ENCODE measurements at regions not wholly inside any gene's neighbourhood (a gene's known extent, or its start where the extent isn't known, plus 50 kb on each side); places are given as distances from the start of the nearest gene placed in this dataset.

- Histone ChIP-seq H3K4me1 (no peaks in the 10 kb centered on the region), H3K27me3 (peaks cover 0 to 2% (median 0%) of the 10 kb centered on the region in 9 donors), H3K27ac (no peak overlapping the region), H3K4me3 (no peak overlapping the region), H3K9me3 (no peaks in the 10 kb centered on the region), H3K36me3 (no peaks in the 10 kb centered on the region)
- DNase-seq (no peak), ATAC-seq (no peak)
- intact Hi-C loops (cut with DNase I), result loop anchor here in 1 of 10 donors (10.0 kb wide), 1 partner anchor 114 kb away; no protein-coding TSS in a partner anchor
- TF ChIP-seq CTCF (IDR thresholded peaks at IDR 0.05), result no peak
- no peak for TF ChIP-seq POLR2A (IDR thresholded peaks at IDR 0.05)
- WGBS, 4 donors, result 78 to 90% (median 84%) methylated on average over 17 to 18 of the region's 18 CpGs
These were observed 59.7 kb upstream of the TNRC6C start for GRCh38 chr17:77898521-77899434.

- TF ChIP-seq CTCF (IDR thresholded peaks at IDR 0.05) (no peak), POLR2A (IDR thresholded peaks at IDR 0.05) (no peak)
- Histone ChIP-seq H3K4me3 (no peak overlapping the region), H3K9me3 (no peaks in the 10 kb centered on the region), H3K27ac (no peak overlapping the region), H3K4me1 (no peaks in the 10 kb centered on the region), H3K27me3 (peaks cover 0 to 2% (median 0%) of the 10 kb centered on the region in 9 donors), H3K36me3 (no peaks in the 10 kb centered on the region)
- intact Hi-C loops (cut with DNase I), result loop anchor here in 1 of 10 donors (10.0 kb wide), 1 partner anchor 115 kb away; no protein-coding TSS in a partner anchor
- 68 to 76% (median 70%) methylated on average over 6 to 7 of the region's 7 CpGs for WGBS, 4 donors
- DNase-seq (no peak), ATAC-seq (no peak)
These were observed 59.0 kb upstream of the TNRC6C start for GRCh38 chr17:77899498-77899897.

GRCh38 chr17:77901481-77901880, 57.0 kb upstream of the TNRC6C start:
- Histone ChIP-seq H3K27ac (no peak overlapping the region), H3K27me3 (peaks cover 0 to 7% (median 0%) of the 10 kb centered on the region in 9 donors), H3K4me1 (no peaks in the 10 kb centered on the region), H3K4me3 (no peak overlapping the region), H3K9me3 (no peaks in the 10 kb centered on the region), H3K36me3 (no peaks in the 10 kb centered on the region)
- intact Hi-C loops (cut with DNase I), result no loop called here
- no peak for TF ChIP-seq CTCF (IDR thresholded peaks at IDR 0.05)
- TF ChIP-seq POLR2A (IDR thresholded peaks at IDR 0.05), result no peak
- 89 to 100% (median 97%) methylated on average over 2 of the region's 2 CpGs for WGBS, 4 donors
- DNase-seq (no peak), ATAC-seq (no peak)

GRCh38 chr17:77905266-77905665, 53.2 kb upstream of the TNRC6C start:
- no peaks in the 10 kb centered on the region for H3K9me3 ChIP-seq
- peaks cover 0 to 11% (median 0%) of the 10 kb centered on the region in 9 donors for H3K27me3 ChIP-seq
- intact Hi-C loops (cut with DNase I), result no loop called here
- no peak for TF ChIP-seq POLR2A (IDR thresholded peaks at IDR 0.05)
- no peak overlapping the region for H3K4me3 ChIP-seq
- ATAC-seq (no peak), DNase-seq (no peak)
- H3K36me3 ChIP-seq, result no peaks in the 10 kb centered on the region
- no peak overlapping the region for H3K27ac ChIP-seq
- 64 to 73% (median 68%) methylated on average over 12 to 14 of the region's 14 CpGs for WGBS, 4 donors
- H3K4me1 ChIP-seq, result peaks cover 0 to 11% (median 0%) of the 10 kb centered on the region in 12 donors
